Caco-2 (cell line): ENCODE measurements at regions not wholly inside any gene's neighbourhood (a gene's known extent, or its start where the extent isn't known, plus 50 kb on each side); places are given as distances from the start of the nearest gene placed in this dataset.

Experiments used
- BruUV-seq: library from RNA; stranded (reverse); fragments of 400-500 nt; replicated peaks from 2 replicates; lab custom pipeline; 2021; lab: Mats Ljungman, UMichigan
- CTCF ChIA-PET: fragments of 300-600 bp; sonication (Branson Sonifier 250); formaldehyde crosslinking; loops from one replicate; lab custom pipeline; 2022; ENCODE audit warnings: antibody characterized with exemption; lab: Charles Lee
- POLR2A ChIA-PET: fragments of 300-600 bp; sonication (Branson Sonifier 250); formaldehyde crosslinking; loops from one replicate; lab custom pipeline; 2022; ENCODE audit warnings: antibody characterized with exemption; lab: Charles Lee
- DNase-seq, 2 experiments: peaks; one replicate each; pipeline versions ENCODE4 v3.0.0 to v3.0.0-alpha.2; 2020 to 2022
- H3K27me3 ChIP-seq: replicated peaks from 2 replicates; pipeline ENCODE4 v1.6.0; 2011; ENCODE audit warnings: low read length; ENCODE audit not compliant: control insufficient read depth, insufficient read depth
- H3K36me3 ChIP-seq: 2 replicates; pipeline ENCODE4 v1.5.1; 2011; ENCODE audit warnings: low read length; ENCODE audit not compliant: control insufficient read depth, insufficient read depth
- H3K4me1 ChIP-seq: fragments of 250-450 bp; sonication (Bioruptor Pico); 2 replicates; pipeline ENCODE4 v1.5.1; 2020; ENCODE audit warnings: mild to moderate bottlenecking
- H3K4me3 ChIP-seq: 2 replicates; pipeline ENCODE4 v1.5.1; 2011; ENCODE audit warnings: low read depth, mild to moderate bottlenecking, control low read depth, low read length
- H3K9me3 ChIP-seq: fragments of 250-450 bp; sonication (Bioruptor Pico); 2 replicates; pipeline ENCODE4 v1.5.1; 2020; ENCODE audit warnings: mild to moderate bottlenecking, moderate library complexity
- H3K27ac Mint-ChIP-seq: one replicate; pipeline ENCODE4 v1.8.0; 2022; ENCODE audit warnings: mixed read lengths; ENCODE audit not compliant: unreplicated experiment
- H3K27me3 Mint-ChIP-seq: one replicate; pipeline ENCODE4 v1.8.0; 2022; ENCODE audit warnings: mixed read lengths; ENCODE audit not compliant: insufficient read depth, unreplicated experiment
- H3K36me3 Mint-ChIP-seq: one replicate; pipeline ENCODE4 v1.8.0; 2022; ENCODE audit warnings: mild to moderate bottlenecking, mixed read lengths; ENCODE audit not compliant: insufficient read depth, unreplicated experiment
- H3K4me1 Mint-ChIP-seq: one replicate; pipeline ENCODE4 v1.8.0; 2022; ENCODE audit warnings: low read depth, mixed read lengths; ENCODE audit not compliant: unreplicated experiment
- H3K4me3 Mint-ChIP-seq: one replicate; pipeline ENCODE4 v1.8.0; 2022; ENCODE audit warnings: mild to moderate bottlenecking, moderate library complexity, mixed read lengths; ENCODE audit not compliant: unreplicated experiment
- H3K9me3 Mint-ChIP-seq: one replicate; pipeline ENCODE4 v1.8.0; 2022; ENCODE audit warnings: mixed read lengths; ENCODE audit not compliant: unreplicated experiment
- CTCF ChIP-seq, 2 experiments: fragments of 200-600 bp in 1 of 2; IDR thresholded peaks; 1 replicate in 1 of 2; 2 replicates in 1 of 2; pipeline versions ENCODE4 v1.5.1 to v1.8.0; 2011 to 2022; ENCODE audit warnings: antibody characterized with exemption in 1 of 2, control low read depth in 1 of 2, inconsistent platforms in 1 of 2, low read depth in 1 of 2, low read length in 1 of 2, mild to moderate bottlenecking in 1 of 2, moderate library complexity in 1 of 2; ENCODE audit not compliant: insufficient read depth in 1 of 2, severe bottlenecking in 1 of 2, unreplicated experiment in 1 of 2
- intact Hi-C: fragments of 100-400 bp; cut with micrococcal nuclease; formaldehyde crosslinking; loops from one replicate; pipeline ENCODE4 v1.10.0; 2022; ENCODE audit not compliant: unreplicated experiment

GRCh38 chr7:42714356-42714755 lies 197.5 kb downstream of the C7orf25 start:
- CTCF ChIA-PET = no interaction called here

GRCh38 chr7:42709284-42709683 lies 202.6 kb downstream of the C7orf25 start:
- POLR2A ChIA-PET = no interaction called here
- Mint-ChIP-seq H3K4me1 (no peaks in the 10 kb centered on the region), H3K27me3 (no peaks in the 10 kb centered on the region), H3K36me3 (no peaks in the 10 kb centered on the region), H3K4me3 (no peak overlapping the region), H3K9me3 (peaks cover 5% of the 10 kb centered on the region), H3K27ac (no peak overlapping the region)
- Histone ChIP-seq H3K27me3 (no peaks in the 10 kb centered on the region), H3K9me3 (peaks cover 7% of the 10 kb centered on the region), H3K36me3 (no peaks in the 10 kb centered on the region), H3K4me1 (no peaks in the 10 kb centered on the region), H3K4me3 (no peak overlapping the region)
- DNase-seq = no peak
- TF ChIP-seq CTCF (IDR thresholded peaks at IDR 0.05; ENCODE audit: insufficient read depth in 1 of 2, low read depth in 1 of 2, low read length in 1 of 2, severe bottlenecking in 1 of 2, unreplicated experiment in 1 of 2) = no peak
- intact Hi-C loops = no loop called here
- CTCF ChIA-PET = no interaction called here
- no TSS peak for BruUV-seq

More at GRCh38 chr7:42714356-42714755, 197.5 kb downstream of the C7orf25 start:
- BruUV-seq = no TSS peak
- no peak overlapping the region for H3K4me3 Mint-ChIP-seq
- POLR2A ChIA-PET = no interaction called here
- Histone ChIP-seq H3K4me1 (no peaks in the 10 kb centered on the region), H3K27me3 (no peaks in the 10 kb centered on the region), H3K4me3 (no peak overlapping the region), H3K36me3 (no peaks in the 10 kb centered on the region), H3K9me3 (0 out of 2 replicates have a peak, but pooled peaks cover 3% of the 10 kb centered on the region)
- intact Hi-C loops = no loop called here
- H3K36me3 Mint-ChIP-seq = no peaks in the 10 kb centered on the region
- no peak for TF ChIP-seq CTCF (IDR thresholded peaks at IDR 0.05; ENCODE audit: insufficient read depth in 1 of 2, low read depth in 1 of 2, low read length in 1 of 2, severe bottlenecking in 1 of 2, unreplicated experiment in 1 of 2)
- H3K27me3 Mint-ChIP-seq = no peaks in the 10 kb centered on the region
- no peak overlapping the region for H3K27ac Mint-ChIP-seq
- H3K4me1 Mint-ChIP-seq = no peaks in the 10 kb centered on the region
- H3K9me3 Mint-ChIP-seq = peaks cover 32% of the 10 kb centered on the region
- no peak for DNase-seq

GRCh38 chr7:42704710-42705109 lies 207.2 kb downstream of the C7orf25 start:
- intact Hi-C loops = no loop called here
- Mint-ChIP-seq H3K4me1 (no peaks in the 10 kb centered on the region), H3K4me3 (no peak overlapping the region), H3K27me3 (no peaks in the 10 kb centered on the region), H3K36me3 (no peaks in the 10 kb centered on the region), H3K9me3 (no peaks in the 10 kb centered on the region), H3K27ac (no peak overlapping the region)
- Histone ChIP-seq H3K4me1 (no peaks in the 10 kb centered on the region), H3K9me3 (peaks cover 4% of the 10 kb centered on the region), H3K4me3 (no peak overlapping the region), H3K36me3 (no peaks in the 10 kb centered on the region), H3K27me3 (no peaks in the 10 kb centered on the region; the same call in 1 of the 2 replicates)
- DNase-seq = no peak
- ChIA-PET POLR2A (no interaction called here), CTCF (no interaction called here)
- BruUV-seq = no TSS peak
- TF ChIP-seq CTCF (IDR thresholded peaks at IDR 0.05; ENCODE audit: insufficient read depth in 1 of 2, low read depth in 1 of 2, low read length in 1 of 2, severe bottlenecking in 1 of 2, unreplicated experiment in 1 of 2) = no peak
